HL-60 (cell line): ENCODE measurements at regions not wholly inside any gene's neighbourhood (a gene's known extent, or its start where the extent isn't known, plus 50 kb on each side); places are given as distances from the start of the nearest gene placed in this dataset.

ENCODE experiments used
- DNase-seq, 2 experiments: peaks; one replicate each; pipeline ENCODE4 v3.0.0-alpha.2; 2010 to 2020; ENCODE audit warnings: low read depth in 1 of 2, low spot score in 1 of 2
- H3K27ac ChIP-seq: fragments of 250-450 bp; sonication (Bioruptor Pico); replicated peaks from 2 replicates; pipeline ENCODE4 v1.5.1; 2020; ENCODE audit warnings: mild to moderate bottlenecking, moderate library complexity
- H3K27me3 ChIP-seq: fragments of 250-450 bp; sonication (Bioruptor Pico); 2 replicates; pipeline ENCODE4 v1.5.1; 2021; ENCODE audit warnings: mild to moderate bottlenecking, moderate library complexity; ENCODE audit not compliant: insufficient read depth, poor library complexity, severe bottlenecking
- H3K4me3 ChIP-seq: replicated peaks from 2 replicates; pipeline ENCODE4 v1.5.1; 2011; ENCODE audit warnings: mild to moderate bottlenecking, control low read depth, low read length; ENCODE audit not compliant: insufficient read depth
- GABPA ChIP-seq: IDR thresholded peaks from 2 replicates; pipeline ENCODE4 v1.6.1; 2012; ENCODE audit warnings: low read depth
- POLR2AphosphoS5 ChIP-seq: IDR thresholded peaks from 2 replicates; pipeline ENCODE4 v1.6.1; 2012; ENCODE audit warnings: low read depth
- SPI1 ChIP-seq: IDR thresholded peaks from 2 replicates; pipeline ENCODE4 v1.6.1; 2012; ENCODE audit warnings: low read depth, mild to moderate bottlenecking, borderline replicate concordance
- TF ChIP-seq, protein P1 (sequence below): IDR thresholded peaks from one replicate; pipeline ENCODE4 v1.5.1; 2011; ENCODE audit warnings: low read length, control low read depth, inconsistent platforms; ENCODE audit not compliant: insufficient read depth
- TF ChIP-seq, protein P2 (sequence below): IDR thresholded peaks from 2 replicates; pipeline ENCODE4 v1.6.1; 2012; ENCODE audit warnings: low read depth; ENCODE audit not compliant: insufficient replicate concordance

DNA sequence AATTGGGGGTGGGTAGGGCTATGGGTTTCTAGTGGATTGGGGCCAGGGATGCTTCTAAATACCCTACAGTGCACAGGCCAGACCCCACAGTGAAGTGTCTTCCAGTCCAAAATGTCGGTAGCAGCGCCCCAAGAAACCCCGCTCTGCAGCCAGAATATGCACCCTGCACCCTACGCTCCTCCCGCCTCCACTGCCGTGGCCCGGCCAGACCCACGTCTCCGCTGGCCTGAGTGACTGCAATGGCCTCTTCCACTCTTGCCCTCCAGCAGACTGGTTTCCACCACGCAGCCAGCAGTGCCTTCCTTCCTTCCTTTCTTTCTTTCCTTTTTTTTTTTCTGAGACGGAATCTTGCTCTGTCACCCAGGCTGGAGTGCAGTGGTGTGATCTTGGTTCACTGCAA lies 91.4 kb upstream of the TAF1B start:
- no peak for TF ChIP-seq SPI1
- TF ChIP-seq, protein P1, sequence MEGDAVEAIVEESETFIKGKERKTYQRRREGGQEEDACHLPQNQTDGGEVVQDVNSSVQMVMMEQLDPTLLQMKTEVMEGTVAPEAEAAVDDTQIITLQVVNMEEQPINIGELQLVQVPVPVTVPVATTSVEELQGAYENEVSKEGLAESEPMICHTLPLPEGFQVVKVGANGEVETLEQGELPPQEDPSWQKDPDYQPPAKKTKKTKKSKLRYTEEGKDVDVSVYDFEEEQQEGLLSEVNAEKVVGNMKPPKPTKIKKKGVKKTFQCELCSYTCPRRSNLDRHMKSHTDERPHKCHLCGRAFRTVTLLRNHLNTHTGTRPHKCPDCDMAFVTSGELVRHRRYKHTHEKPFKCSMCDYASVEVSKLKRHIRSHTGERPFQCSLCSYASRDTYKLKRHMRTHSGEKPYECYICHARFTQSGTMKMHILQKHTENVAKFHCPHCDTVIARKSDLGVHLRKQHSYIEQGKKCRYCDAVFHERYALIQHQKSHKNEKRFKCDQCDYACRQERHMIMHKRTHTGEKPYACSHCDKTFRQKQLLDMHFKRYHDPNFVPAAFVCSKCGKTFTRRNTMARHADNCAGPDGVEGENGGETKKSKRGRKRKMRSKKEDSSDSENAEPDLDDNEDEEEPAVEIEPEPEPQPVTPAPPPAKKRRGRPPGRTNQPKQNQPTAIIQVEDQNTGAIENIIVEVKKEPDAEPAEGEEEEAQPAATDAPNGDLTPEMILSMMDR: no peak
- TF ChIP-seq GABPA: no peak
- TF ChIP-seq POLR2AphosphoS5: no peak

DNA sequence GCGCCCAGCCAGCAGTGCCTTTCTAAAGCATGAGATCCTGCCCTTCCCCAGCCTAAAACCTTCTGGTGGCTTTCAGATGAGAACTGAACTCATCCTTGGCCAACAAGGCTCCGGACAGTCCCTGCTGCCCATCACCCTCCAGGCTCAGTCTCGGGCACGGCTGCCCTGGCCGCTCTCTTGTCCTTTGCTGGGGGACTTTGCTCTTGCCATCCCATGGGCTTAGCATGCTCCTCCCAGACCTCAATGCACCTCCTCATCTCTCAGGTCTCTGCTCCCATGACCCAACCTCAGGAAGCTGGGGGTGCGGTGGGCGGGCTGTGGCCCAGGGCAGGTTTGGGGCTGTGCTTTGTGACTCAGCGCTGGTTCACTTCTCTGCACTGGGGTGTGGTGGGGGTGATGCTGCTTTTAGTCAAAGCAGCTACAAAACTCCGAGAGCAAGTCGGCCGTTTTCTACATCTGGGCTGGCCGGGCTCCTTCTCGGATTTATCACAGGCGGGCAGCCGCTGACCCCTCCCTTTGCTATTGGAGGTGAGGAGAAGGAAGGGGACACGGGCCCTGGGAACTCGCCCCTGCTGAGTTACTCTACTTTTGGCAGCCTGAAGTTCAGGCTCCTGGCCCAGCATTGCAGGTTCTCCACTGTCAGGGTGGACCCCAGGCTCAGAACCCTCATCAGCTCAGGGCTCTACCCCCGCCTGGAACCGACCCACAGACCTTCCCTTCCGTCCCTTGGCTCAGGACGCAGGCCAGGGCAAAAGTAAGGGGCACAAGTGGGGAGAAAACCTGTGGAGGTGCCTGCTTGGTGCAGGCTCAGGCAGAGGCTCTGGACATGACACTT lies 90.6 kb upstream of the TAF1B start:
- TF ChIP-seq, protein P2, sequence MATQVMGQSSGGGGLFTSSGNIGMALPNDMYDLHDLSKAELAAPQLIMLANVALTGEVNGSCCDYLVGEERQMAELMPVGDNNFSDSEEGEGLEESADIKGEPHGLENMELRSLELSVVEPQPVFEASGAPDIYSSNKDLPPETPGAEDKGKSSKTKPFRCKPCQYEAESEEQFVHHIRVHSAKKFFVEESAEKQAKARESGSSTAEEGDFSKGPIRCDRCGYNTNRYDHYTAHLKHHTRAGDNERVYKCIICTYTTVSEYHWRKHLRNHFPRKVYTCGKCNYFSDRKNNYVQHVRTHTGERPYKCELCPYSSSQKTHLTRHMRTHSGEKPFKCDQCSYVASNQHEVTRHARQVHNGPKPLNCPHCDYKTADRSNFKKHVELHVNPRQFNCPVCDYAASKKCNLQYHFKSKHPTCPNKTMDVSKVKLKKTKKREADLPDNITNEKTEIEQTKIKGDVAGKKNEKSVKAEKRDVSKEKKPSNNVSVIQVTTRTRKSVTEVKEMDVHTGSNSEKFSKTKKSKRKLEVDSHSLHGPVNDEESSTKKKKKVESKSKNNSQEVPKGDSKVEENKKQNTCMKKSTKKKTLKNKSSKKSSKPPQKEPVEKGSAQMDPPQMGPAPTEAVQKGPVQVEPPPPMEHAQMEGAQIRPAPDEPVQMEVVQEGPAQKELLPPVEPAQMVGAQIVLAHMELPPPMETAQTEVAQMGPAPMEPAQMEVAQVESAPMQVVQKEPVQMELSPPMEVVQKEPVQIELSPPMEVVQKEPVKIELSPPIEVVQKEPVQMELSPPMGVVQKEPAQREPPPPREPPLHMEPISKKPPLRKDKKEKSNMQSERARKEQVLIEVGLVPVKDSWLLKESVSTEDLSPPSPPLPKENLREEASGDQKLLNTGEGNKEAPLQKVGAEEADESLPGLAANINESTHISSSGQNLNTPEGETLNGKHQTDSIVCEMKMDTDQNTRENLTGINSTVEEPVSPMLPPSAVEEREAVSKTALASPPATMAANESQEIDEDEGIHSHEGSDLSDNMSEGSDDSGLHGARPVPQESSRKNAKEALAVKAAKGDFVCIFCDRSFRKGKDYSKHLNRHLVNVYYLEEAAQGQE: no peak
- TF ChIP-seq POLR2AphosphoS5 (no peak), GABPA (no peak)
- Histone ChIP-seq H3K4me3 (no peak overlapping the region), H3K27ac (no peak overlapping the region), H3K27me3 (peaks cover 34% of the 10 kb centered on the region)
- DNase-seq: no peak

More for the DNA sequence above, 91.4 kb upstream of the TAF1B start:
- no peak overlapping the region for H3K27ac ChIP-seq
- H3K27me3 ChIP-seq: peaks cover 31% of the 10 kb centered on the region
- no peak for DNase-seq
- no peak overlapping the region for H3K4me3 ChIP-seq

DNA sequence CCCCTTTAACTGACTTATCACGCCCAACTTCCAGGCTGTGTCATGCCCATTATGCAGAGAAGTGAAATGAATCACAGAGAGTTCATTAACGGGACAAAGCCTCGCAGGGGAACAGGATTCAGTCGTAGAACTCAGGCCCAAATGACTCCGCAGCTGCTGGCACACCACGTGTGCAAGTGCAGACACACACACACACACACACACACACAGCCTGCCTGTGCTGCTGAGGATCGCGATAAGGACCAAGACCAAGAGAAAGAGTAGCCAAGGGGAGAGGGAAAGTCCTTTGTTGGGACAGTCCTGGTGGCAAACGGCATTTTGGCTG lies 90.0 kb upstream of the TAF1B start:
- Histone ChIP-seq H3K4me3 (no peak overlapping the region), H3K27me3 (peaks cover 40% of the 10 kb centered on the region), H3K27ac (no peak overlapping the region)
- TF ChIP-seq, protein P2: no peak
- peak; percentile 79 for TF ChIP-seq SPI1
- peak; percentile 22 to 64 for DNase-seq

DNA sequence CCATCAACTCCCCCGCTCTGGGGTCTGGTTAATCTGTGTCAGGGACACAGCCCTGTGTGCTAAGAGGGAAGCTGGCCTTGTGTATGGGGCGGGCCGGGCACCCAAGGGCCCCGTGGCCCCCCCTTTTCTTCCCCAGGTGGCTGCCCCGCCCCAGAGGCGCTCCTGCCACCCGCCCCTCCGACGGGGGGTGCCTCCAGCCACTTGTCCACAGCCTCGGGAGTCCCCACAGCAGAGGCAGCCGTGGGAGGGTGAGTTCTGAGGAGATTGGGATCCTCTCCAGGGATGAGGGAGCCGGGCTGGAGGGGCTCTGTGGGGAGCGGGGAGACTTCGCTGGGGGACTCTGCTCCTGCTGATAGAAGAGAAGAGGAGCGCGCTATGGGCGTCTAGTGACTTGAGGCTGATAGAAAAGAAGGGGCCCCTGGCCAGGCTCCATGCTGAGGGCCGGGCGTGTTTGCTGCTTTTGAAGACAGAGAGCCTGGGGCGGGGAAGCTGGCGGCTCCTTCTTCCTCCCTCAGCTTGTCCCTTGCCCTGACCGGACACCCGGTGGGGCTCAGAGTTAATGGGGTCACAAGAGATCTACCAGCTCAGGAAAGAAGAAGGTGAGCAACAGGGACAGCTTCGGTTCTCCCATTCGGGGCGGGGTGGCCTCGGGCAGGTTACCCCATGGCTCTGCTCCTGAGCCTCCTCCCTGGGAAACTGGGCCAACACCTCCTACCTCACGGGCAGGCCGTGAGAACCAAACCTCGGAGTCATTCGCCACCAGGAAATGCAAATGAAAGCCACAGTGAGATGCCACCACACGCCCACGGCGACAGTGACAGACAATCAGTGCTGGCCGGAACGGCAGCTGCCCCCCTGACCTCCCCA lies 89.4 kb upstream of the TAF1B start:
- no peak overlapping the region for H3K27ac ChIP-seq
- no peak overlapping the region for H3K4me3 ChIP-seq
- no peak for DNase-seq
- no peak for TF ChIP-seq SPI1
- TF ChIP-seq POLR2AphosphoS5: no peak
- TF ChIP-seq, protein P1: no peak
- no peak for TF ChIP-seq GABPA
- TF ChIP-seq, protein P2: no peak
- H3K27me3 ChIP-seq: peaks cover 43% of the 10 kb centered on the region
